ENCODE measurements at regions not wholly inside any gene's neighbourhood (a gene's known extent, or its start where the extent isn't known, plus 50 kb on each side); places are given as distances from the start of the nearest gene placed in this dataset.

- no peak overlapping the region for H3K4me3 ChIP-seq
- H3K4me1 ChIP-seq: no peaks in the 10 kb centered on the region
- intact Hi-C loops (cut with DNase I; ENCODE audit: low total_unique reads): no loop called here
- no peak for DNase-seq
- no peak overlapping the region for H3K27ac ChIP-seq
- no peak for TF ChIP-seq POLR2A (IDR thresholded peaks at IDR 0.05)
- TF ChIP-seq, protein P1, sequence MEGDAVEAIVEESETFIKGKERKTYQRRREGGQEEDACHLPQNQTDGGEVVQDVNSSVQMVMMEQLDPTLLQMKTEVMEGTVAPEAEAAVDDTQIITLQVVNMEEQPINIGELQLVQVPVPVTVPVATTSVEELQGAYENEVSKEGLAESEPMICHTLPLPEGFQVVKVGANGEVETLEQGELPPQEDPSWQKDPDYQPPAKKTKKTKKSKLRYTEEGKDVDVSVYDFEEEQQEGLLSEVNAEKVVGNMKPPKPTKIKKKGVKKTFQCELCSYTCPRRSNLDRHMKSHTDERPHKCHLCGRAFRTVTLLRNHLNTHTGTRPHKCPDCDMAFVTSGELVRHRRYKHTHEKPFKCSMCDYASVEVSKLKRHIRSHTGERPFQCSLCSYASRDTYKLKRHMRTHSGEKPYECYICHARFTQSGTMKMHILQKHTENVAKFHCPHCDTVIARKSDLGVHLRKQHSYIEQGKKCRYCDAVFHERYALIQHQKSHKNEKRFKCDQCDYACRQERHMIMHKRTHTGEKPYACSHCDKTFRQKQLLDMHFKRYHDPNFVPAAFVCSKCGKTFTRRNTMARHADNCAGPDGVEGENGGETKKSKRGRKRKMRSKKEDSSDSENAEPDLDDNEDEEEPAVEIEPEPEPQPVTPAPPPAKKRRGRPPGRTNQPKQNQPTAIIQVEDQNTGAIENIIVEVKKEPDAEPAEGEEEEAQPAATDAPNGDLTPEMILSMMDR (IDR thresholded peaks at IDR 0.05): no peak
- no peaks in the 10 kb centered on the region for H3K9me3 ChIP-seq
- no peaks in the 10 kb centered on the region for H3K27me3 ChIP-seq
- H3K36me3 ChIP-seq (ENCODE audit: low read depth, missing control alignments): no peaks in the 10 kb centered on the region
Measured at GRCh38 chr13:76516586-76516985, 369.6 kb downstream of the KCTD12 start.

DNA sequence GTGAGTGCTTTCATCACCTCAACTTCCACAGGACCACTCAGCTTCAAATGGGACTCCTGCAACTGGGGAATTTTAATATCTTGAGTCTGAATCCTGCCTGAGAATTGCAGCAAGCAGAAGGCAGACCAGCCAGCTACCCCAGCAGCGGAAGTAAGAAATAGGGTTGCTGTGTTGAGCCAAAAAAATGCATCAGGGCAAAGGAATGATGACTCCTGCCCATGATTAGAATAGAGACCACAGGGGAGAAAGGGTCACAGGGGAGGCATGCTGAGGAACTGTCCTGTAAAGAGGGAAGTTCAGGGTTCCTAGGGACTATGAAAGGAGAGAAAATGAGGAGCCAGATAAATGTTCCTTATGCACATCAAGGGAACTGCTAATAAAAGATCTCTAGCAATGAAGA, 370.2 kb downstream of the KCTD12 start:
- intact Hi-C loops (cut with DNase I; ENCODE audit: low total_unique reads): no loop called here
- TF ChIP-seq POLR2A (IDR thresholded peaks at IDR 0.05): no peak
- TF ChIP-seq, protein P1 (IDR thresholded peaks at IDR 0.05): no peak
- H3K4me1 ChIP-seq: no peaks in the 10 kb centered on the region
- H3K36me3 ChIP-seq (ENCODE audit: low read depth, missing control alignments): no peaks in the 10 kb centered on the region
- no peak for DNase-seq
- H3K27me3 ChIP-seq: no peaks in the 10 kb centered on the region
- H3K4me3 ChIP-seq: no peak overlapping the region
- 76 to 80% methylated on average over 1 of the region's 1 CpG for WGBS, 2 donors
- no peak overlapping the region for H3K27ac ChIP-seq
- H3K9me3 ChIP-seq: no peaks in the 10 kb centered on the region

DNA sequence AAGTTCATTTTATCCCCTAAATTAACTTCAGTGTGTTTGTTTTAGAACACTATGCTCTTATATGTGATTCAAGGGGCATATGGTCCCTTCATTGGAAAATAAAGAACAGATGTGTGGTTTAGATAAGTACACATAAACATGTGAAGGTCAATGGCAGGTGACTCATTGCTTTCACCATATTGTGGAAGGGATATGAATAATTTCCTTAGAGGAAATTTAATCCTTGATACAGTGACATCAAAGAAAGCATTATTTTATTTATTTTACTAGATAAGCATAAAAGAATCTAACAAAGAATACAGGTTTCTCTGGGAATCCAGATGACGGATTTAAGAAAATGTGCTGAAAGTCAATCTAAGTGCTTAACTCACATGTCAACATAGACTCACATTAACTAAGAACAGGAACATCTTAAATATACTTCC, 373.5 kb downstream of the KCTD12 start:
- no peak for DNase-seq
- Histone ChIP-seq H3K9me3 (no peaks in the 10 kb centered on the region), H3K27ac (no peak overlapping the region), H3K27me3 (no peaks in the 10 kb centered on the region), H3K4me3 (no peak overlapping the region), H3K4me1 (no peaks in the 10 kb centered on the region), H3K36me3 (ENCODE audit: low read depth, missing control alignments) (no peaks in the 10 kb centered on the region)
- TF ChIP-seq, protein P1 (IDR thresholded peaks at IDR 0.05): no peak
- TF ChIP-seq POLR2A (IDR thresholded peaks at IDR 0.05): no peak
- intact Hi-C loops (cut with DNase I; ENCODE audit: low total_unique reads): no loop called here
- 59 to 68% methylated on average over 1 of the region's 1 CpG for WGBS, 2 donors

DNA sequence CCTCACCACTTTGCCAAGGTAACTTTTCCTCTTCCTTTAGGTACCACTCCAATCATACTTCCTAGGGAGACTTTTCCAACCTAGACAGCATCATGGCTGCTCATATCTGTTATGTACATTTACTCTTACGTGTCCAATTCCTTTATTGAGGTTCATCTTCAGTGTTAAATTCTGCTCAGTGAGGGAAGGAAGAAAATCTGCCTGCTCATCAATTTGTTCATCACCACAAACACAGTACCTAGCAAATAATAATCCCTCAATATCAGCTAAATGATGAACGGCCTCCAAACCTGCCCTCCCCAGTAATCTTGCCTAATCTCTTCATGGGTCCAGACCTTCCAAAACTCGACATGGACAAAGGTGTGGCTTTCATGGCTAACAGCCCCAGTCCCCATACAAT, 380.8 kb downstream of the KCTD12 start:
- H3K27me3 ChIP-seq: no peaks in the 10 kb centered on the region
- H3K27ac ChIP-seq: no peak overlapping the region
- intact Hi-C loops (cut with DNase I; ENCODE audit: low total_unique reads): no loop called here
- no peaks in the 10 kb centered on the region for H3K9me3 ChIP-seq
- H3K4me1 ChIP-seq: no peaks in the 10 kb centered on the region
- DNase-seq: no peak
- TF ChIP-seq, protein P1 (IDR thresholded peaks at IDR 0.05): no peak
- TF ChIP-seq POLR2A (IDR thresholded peaks at IDR 0.05): no peak
- H3K36me3 ChIP-seq (ENCODE audit: low read depth, missing control alignments): no peaks in the 10 kb centered on the region
- no peak overlapping the region for H3K4me3 ChIP-seq
- WGBS, 2 donors: 68 to 84% methylated on average over 3 of the region's 3 CpGs

- Histone ChIP-seq H3K4me1 (peaks cover 6% of the 10 kb centered on the region), H3K4me3 (no peak overlapping the region), H3K27me3 (no peaks in the 10 kb centered on the region), H3K36me3 (ENCODE audit: low read depth, missing control alignments) (no peaks in the 10 kb centered on the region), H3K27ac (no peak overlapping the region), H3K9me3 (no peaks in the 10 kb centered on the region)
- WGBS, 2 donors: 81 to 84% methylated on average over 5 of the region's 5 CpGs
- TF ChIP-seq, protein P1 (IDR thresholded peaks at IDR 0.05): no peak
- no peak for TF ChIP-seq POLR2A (IDR thresholded peaks at IDR 0.05)
- DNase-seq: no peak
- intact Hi-C loops (cut with DNase I; ENCODE audit: low total_unique reads): no loop called here
Measured at GRCh38 chr13:76503766-76504165, 382.4 kb downstream of the KCTD12 start.

Data from testis (tissue), 2 donors.